HL-60 (cell line): ENCODE measurements at regions not wholly inside any gene's neighbourhood (a gene's known extent, or its start where the extent isn't known, plus 50 kb on each side); places are given as distances from the start of the nearest gene placed in this dataset.

Experiments
- DNase-seq, 2 experiments: peaks; one replicate each; pipeline ENCODE4 v3.0.0-alpha.2; 2010 to 2020; ENCODE audit warnings: low read depth in 1 of 2, low spot score in 1 of 2
- H3K27ac ChIP-seq: fragments of 250-450 bp; sonication (Bioruptor Pico); replicated peaks from 2 replicates; pipeline ENCODE4 v1.5.1; 2020; ENCODE audit warnings: mild to moderate bottlenecking, moderate library complexity
- H3K27me3 ChIP-seq: fragments of 250-450 bp; sonication (Bioruptor Pico); 2 replicates; pipeline ENCODE4 v1.5.1; 2021; ENCODE audit warnings: mild to moderate bottlenecking, moderate library complexity; ENCODE audit not compliant: insufficient read depth, poor library complexity, severe bottlenecking
- H3K4me3 ChIP-seq: replicated peaks from 2 replicates; pipeline ENCODE4 v1.5.1; 2011; ENCODE audit warnings: mild to moderate bottlenecking, control low read depth, low read length; ENCODE audit not compliant: insufficient read depth
- CTCF ChIP-seq: IDR thresholded peaks from one replicate; pipeline ENCODE4 v1.5.1; 2011; ENCODE audit warnings: low read length, control low read depth, inconsistent platforms; ENCODE audit not compliant: insufficient read depth
- GABPA ChIP-seq: IDR thresholded peaks from 2 replicates; pipeline ENCODE4 v1.6.1; 2012; ENCODE audit warnings: low read depth
- POLR2AphosphoS5 ChIP-seq: IDR thresholded peaks from 2 replicates; pipeline ENCODE4 v1.6.1; 2012; ENCODE audit warnings: low read depth
- REST ChIP-seq: IDR thresholded peaks from 2 replicates; pipeline ENCODE4 v1.6.1; 2012; ENCODE audit warnings: low read depth; ENCODE audit not compliant: insufficient replicate concordance
- SPI1 ChIP-seq: IDR thresholded peaks from 2 replicates; pipeline ENCODE4 v1.6.1; 2012; ENCODE audit warnings: low read depth, mild to moderate bottlenecking, borderline replicate concordance

GRCh38 chr5:107306594-107306993 lies 364.1 kb downstream of the EFNA5 start:
- DNase-seq, result no peak
- TF ChIP-seq POLR2AphosphoS5 (no peak), CTCF (no peak), REST (no peak), SPI1 (no peak), GABPA (no peak)
- H3K27ac ChIP-seq, result no peak overlapping the region
- no peaks in the 10 kb centered on the region for H3K27me3 ChIP-seq
- no peak overlapping the region for H3K4me3 ChIP-seq

- DNase-seq, result no peak
- H3K27me3 ChIP-seq, result no peaks in the 10 kb centered on the region
- H3K27ac ChIP-seq, result no peak overlapping the region
- H3K4me3 ChIP-seq, result no peak overlapping the region
- TF ChIP-seq POLR2AphosphoS5, result no peak
- TF ChIP-seq REST, result no peak
- no peak for TF ChIP-seq CTCF
- no peak for TF ChIP-seq GABPA
- no peak for TF ChIP-seq SPI1
These were observed 364.7 kb downstream of the EFNA5 start for GRCh38 chr5:107306002-107306401.

DNA sequence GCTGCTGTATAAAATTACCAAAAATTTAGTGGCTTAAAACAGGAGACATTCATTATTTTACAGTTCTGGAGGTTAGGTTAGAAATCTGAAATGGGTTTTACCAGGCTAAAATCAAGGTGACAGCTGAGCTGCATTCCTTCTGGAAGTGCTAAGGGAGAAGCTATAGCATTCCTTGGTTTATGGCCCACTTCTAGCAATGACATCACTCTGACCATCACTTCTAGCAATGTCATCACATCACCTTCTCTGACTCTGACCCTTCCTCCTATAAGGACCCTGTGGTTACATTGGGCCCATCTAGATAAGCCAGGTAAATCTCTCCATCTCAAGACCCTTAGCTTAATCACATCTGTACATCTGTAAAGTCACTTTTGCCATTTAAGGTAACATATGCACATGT lies 366.1 kb downstream of the EFNA5 start:
- Histone ChIP-seq H3K27ac (no peak overlapping the region), H3K4me3 (no peak overlapping the region), H3K27me3 (no peaks in the 10 kb centered on the region)
- TF ChIP-seq GABPA (no peak), SPI1 (no peak), POLR2AphosphoS5 (no peak), REST (no peak), CTCF (no peak)
- no peak for DNase-seq
